ENCODE measurements at regions not wholly inside any gene's neighbourhood (a gene's known extent, or its start where the extent isn't known, plus 50 kb on each side); places are given as distances from the start of the nearest gene placed in this dataset.

GRCh38 chr3:20810555-20810954 is 624.5 kb upstream of the SGO1 start:
- no peak for DNase-seq (ENCODE audit: low spot score)
- TF ChIP-seq, protein P1, sequence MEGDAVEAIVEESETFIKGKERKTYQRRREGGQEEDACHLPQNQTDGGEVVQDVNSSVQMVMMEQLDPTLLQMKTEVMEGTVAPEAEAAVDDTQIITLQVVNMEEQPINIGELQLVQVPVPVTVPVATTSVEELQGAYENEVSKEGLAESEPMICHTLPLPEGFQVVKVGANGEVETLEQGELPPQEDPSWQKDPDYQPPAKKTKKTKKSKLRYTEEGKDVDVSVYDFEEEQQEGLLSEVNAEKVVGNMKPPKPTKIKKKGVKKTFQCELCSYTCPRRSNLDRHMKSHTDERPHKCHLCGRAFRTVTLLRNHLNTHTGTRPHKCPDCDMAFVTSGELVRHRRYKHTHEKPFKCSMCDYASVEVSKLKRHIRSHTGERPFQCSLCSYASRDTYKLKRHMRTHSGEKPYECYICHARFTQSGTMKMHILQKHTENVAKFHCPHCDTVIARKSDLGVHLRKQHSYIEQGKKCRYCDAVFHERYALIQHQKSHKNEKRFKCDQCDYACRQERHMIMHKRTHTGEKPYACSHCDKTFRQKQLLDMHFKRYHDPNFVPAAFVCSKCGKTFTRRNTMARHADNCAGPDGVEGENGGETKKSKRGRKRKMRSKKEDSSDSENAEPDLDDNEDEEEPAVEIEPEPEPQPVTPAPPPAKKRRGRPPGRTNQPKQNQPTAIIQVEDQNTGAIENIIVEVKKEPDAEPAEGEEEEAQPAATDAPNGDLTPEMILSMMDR (IDR thresholded peaks at IDR 0.05; ENCODE audit: borderline replicate concordance, control extremely low read depth, extremely low read depth, insufficient read depth, missing control alignments), result no peak
- in situ Hi-C loops (cut with MboI; ENCODE audit: low sequenced_read_pairs, unreplicated experiment), result no loop called here

GRCh38 chr3:20809356-20809755 is 623.4 kb upstream of the SGO1 start:
- in situ Hi-C loops (cut with MboI; ENCODE audit: low sequenced_read_pairs, unreplicated experiment), result no loop called here
- TF ChIP-seq, protein P1 (IDR thresholded peaks at IDR 0.05; ENCODE audit: borderline replicate concordance, control extremely low read depth, extremely low read depth, insufficient read depth, missing control alignments), result no peak
- no peak for DNase-seq (ENCODE audit: low spot score)

GRCh38 chr3:20808864-20809263 is 622.9 kb upstream of the SGO1 start:
- DNase-seq (ENCODE audit: low spot score), result no peak
- in situ Hi-C loops (cut with MboI; ENCODE audit: low sequenced_read_pairs, unreplicated experiment), result no loop called here
- TF ChIP-seq, protein P1 (IDR thresholded peaks at IDR 0.05; ENCODE audit: borderline replicate concordance, control extremely low read depth, extremely low read depth, insufficient read depth, missing control alignments), result no peak

GRCh38 chr3:20798666-20799065 is 612.7 kb upstream of the SGO1 start:
- in situ Hi-C loops (cut with MboI; ENCODE audit: low sequenced_read_pairs, unreplicated experiment), result no loop called here
- DNase-seq (ENCODE audit: low spot score), result no peak
- TF ChIP-seq, protein P1 (IDR thresholded peaks at IDR 0.05; ENCODE audit: borderline replicate concordance, control extremely low read depth, extremely low read depth, insufficient read depth, missing control alignments), result no peak

DNA sequence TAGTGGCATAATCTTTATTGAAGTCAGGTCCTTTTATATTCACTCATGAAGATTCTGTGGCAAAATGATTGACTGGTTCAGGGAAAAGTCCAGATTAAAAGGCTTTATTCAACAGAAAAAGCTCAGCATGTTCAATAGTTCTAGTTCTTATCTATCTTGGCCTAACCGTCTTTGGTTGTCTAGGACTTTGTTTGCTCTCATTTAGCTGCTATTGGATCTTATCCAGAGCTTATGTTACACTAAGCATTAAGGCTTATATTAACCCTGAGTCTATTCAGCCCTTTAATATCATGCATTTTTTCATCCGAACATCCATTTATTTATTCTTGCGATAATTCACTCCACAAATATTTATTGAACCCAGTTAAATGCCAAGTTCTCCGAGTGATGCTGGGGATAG is 601.0 kb upstream of the SGO1 start:
- in situ Hi-C loops (cut with MboI; ENCODE audit: low sequenced_read_pairs, unreplicated experiment), result no loop called here

DNA sequence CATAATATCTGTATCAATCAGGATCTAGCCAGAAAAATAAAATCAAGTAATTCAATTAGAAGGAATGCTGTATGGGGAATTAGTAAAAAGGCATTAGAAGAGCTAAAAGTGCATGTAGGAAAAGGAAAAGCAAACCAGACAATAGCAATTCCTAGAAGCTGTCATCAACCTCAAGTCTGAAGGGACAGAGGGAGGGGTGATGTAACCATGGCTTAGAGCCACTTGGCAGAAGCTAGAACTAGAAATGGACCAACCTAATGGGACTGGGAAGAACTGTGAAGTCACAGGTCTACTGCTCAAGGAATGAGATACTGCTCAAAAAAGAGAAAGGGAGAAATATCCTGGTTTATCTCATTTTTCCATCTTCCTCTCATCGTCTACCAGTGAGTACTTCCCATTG is 590.7 kb upstream of the SGO1 start:
- TF ChIP-seq, protein P1 (IDR thresholded peaks at IDR 0.05; ENCODE audit: borderline replicate concordance, control extremely low read depth, extremely low read depth, insufficient read depth, missing control alignments), result no peak
- no peak for DNase-seq (ENCODE audit: low spot score)
- in situ Hi-C loops (cut with MboI; ENCODE audit: low sequenced_read_pairs, unreplicated experiment), result no loop called here

More for the DNA sequence above, 601.0 kb upstream of the SGO1 start:
- DNase-seq (ENCODE audit: low spot score), result no peak
- TF ChIP-seq, protein P1 (IDR thresholded peaks at IDR 0.05; ENCODE audit: borderline replicate concordance, control extremely low read depth, extremely low read depth, insufficient read depth, missing control alignments), result no peak

DNA sequence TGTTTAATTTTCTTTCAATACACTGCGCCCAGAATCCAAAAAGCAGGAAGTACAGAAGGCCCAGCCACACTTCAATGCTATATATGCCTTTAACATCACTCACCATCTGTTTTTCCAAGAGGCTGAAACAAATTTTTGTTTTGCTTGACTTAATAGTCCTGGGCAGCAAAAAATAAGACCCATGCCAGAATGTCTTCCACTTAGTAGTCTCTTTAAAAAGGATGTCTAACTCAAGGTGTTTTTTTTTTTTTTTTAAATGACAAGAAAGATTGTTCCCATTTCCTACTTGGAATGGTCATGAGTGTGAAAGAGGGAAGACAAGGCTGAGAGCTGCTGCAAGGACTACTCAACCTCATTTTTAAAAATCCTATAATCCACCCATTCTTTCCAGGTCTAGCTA is 590.3 kb upstream of the SGO1 start:
- no peak for DNase-seq (ENCODE audit: low spot score)
- in situ Hi-C loops (cut with MboI; ENCODE audit: low sequenced_read_pairs, unreplicated experiment), result no loop called here
- TF ChIP-seq, protein P1 (IDR thresholded peaks at IDR 0.05; ENCODE audit: borderline replicate concordance, control extremely low read depth, extremely low read depth, insufficient read depth, missing control alignments), result no peak

All from GM13976 (cell line).